GM23338 (cell line): ENCODE measurements at regions not wholly inside any gene's neighbourhood (a gene's known extent, or its start where the extent isn't known, plus 50 kb on each side); places are given as distances from the start of the nearest gene placed in this dataset.

ENCODE experiments used
- ATAC-seq: fragments of 200-7000 bp; cut with Tn5 transposase; 3 replicates; pipeline ENCODE4 v1.9.1; 2020
- DNase-seq: peaks from one replicate; pipeline ENCODE4 v3.0.0-alpha.2; 2015; ENCODE audit warnings: low spot score
- H2AFZ ChIP-seq: fragments of 200-600 bp; sonication (generic); 2 replicates; pipeline ENCODE4 v1.8.0; 2016; ENCODE audit warnings: antibody characterized with exemption, mild to moderate bottlenecking, moderate library complexity
- H3F3A ChIP-seq: fragments of 200-600 bp; sonication (generic); replicated peaks from 2 replicates; pipeline ENCODE4 v1.8.0; 2017; ENCODE audit warnings: antibody characterized with exemption, mixed run types, low read depth
- H3K27ac ChIP-seq: fragments of 200-600 bp; sonication (generic); 2 replicates; pipeline ENCODE4 v1.6.1; 2016; ENCODE audit warnings: low read depth
- H3K27me3 ChIP-seq: fragments of 200-600 bp; sonication (generic); 2 replicates; pipeline ENCODE4 v1.8.0; 2016; ENCODE audit warnings: mild to moderate bottlenecking, mixed run types, moderate library complexity; ENCODE audit not compliant: insufficient read depth
- H3K36me3 ChIP-seq: fragments of 200-600 bp; sonication (generic); 2 replicates; pipeline ENCODE4 v1.8.0; 2016; ENCODE audit warnings: mild to moderate bottlenecking; ENCODE audit not compliant: insufficient read depth
- H3K4me1 ChIP-seq: fragments of 200-600 bp; sonication (generic); 2 replicates; pipeline ENCODE4 v1.8.0; 2016; ENCODE audit warnings: mild to moderate bottlenecking, moderate library complexity; ENCODE audit not compliant: insufficient read depth
- H3K4me2 ChIP-seq: fragments of 200-600 bp; sonication (generic); 2 replicates; pipeline ENCODE4 v1.7.1; 2017; ENCODE audit warnings: mixed run types
- H3K4me3 ChIP-seq: fragments of 200-600 bp; sonication (generic); 2 replicates; pipeline ENCODE4 v1.6.1; 2016; ENCODE audit warnings: mixed run types
- H3K79me2 ChIP-seq: fragments of 200-600 bp; sonication (generic); replicated peaks from 2 replicates; pipeline ENCODE4 v1.8.0; 2017; ENCODE audit warnings: mild to moderate bottlenecking; ENCODE audit not compliant: insufficient read depth
- H3K9me2 ChIP-seq: fragments of 200-600 bp; sonication (generic); 2 replicates; pipeline ENCODE4 v1.8.0; 2017; ENCODE audit not compliant: insufficient read depth
- H4K20me1 ChIP-seq: fragments of 200-600 bp; sonication (generic); replicated peaks from 2 replicates; pipeline ENCODE4 v1.8.0; 2017; ENCODE audit warnings: mild to moderate bottlenecking; ENCODE audit not compliant: insufficient read depth
- H3K27ac Mint-ChIP-seq: 2 replicates; pipeline ENCODE4 v1.8.0; 2020; ENCODE audit warnings: inconsistent platforms, mild to moderate bottlenecking, moderate library complexity, mixed read lengths
- H3K27me3 Mint-ChIP-seq: 3 replicates; pipeline ENCODE4 v1.8.0; 2022; ENCODE audit warnings: low read depth, mild to moderate bottlenecking, moderate library complexity, mixed read lengths, inconsistent platforms; ENCODE audit not compliant: insufficient read depth, poor library complexity
- H3K36me3 Mint-ChIP-seq: 3 replicates; pipeline ENCODE4 v1.8.0; 2021; ENCODE audit warnings: low read depth, mild to moderate bottlenecking, inconsistent platforms, moderate library complexity, mixed read lengths
- H3K4me1 Mint-ChIP-seq: 3 replicates; pipeline ENCODE4 v1.8.0; 2020; ENCODE audit warnings: mild to moderate bottlenecking, inconsistent platforms, mixed read lengths
- H3K4me3 Mint-ChIP-seq: 3 replicates; pipeline ENCODE4 v1.8.0; 2021; ENCODE audit warnings: moderate library complexity, mild to moderate bottlenecking, inconsistent platforms, mixed read lengths
- H3K9me3 Mint-ChIP-seq: 3 replicates; pipeline ENCODE4 v1.8.0; 2020; ENCODE audit warnings: moderate library complexity, mild to moderate bottlenecking, inconsistent platforms, mixed read lengths
- CREB1 ChIP-seq: fragments of 250-450 bp; sonication (Bioruptor Pico); IDR thresholded peaks from 2 replicates; pipeline ENCODE4 v1.5.0; 2020; ENCODE audit warnings: low read depth, mild to moderate bottlenecking, moderate library complexity
- CTCF ChIP-seq, 2 experiments: fragments of 200-600 bp in 1 of 2; sonication (generic) in 1 of 2; conservative IDR thresholded peaks; 2 replicates each; pipeline versions ENCODE4 v1.5.1 to v1.6.1; 2016 to 2017; ENCODE audit warnings: antibody characterized with exemption in 2 of 2, low read depth in 2 of 2, mild to moderate bottlenecking in 2 of 2, moderate library complexity in 1 of 2
- ETS1 ChIP-seq: IDR thresholded peaks from 2 replicates; pipeline ENCODE4 v1.6.1; 2016; ENCODE audit warnings: antibody characterized with exemption
- EZH2 ChIP-seq: fragments of 200-600 bp; sonication (generic); IDR thresholded peaks from one replicate; pipeline ENCODE4 v1.8.0; 2017; ENCODE audit warnings: antibody characterized with exemption, mild to moderate bottlenecking, low read depth; ENCODE audit not compliant: unreplicated experiment
- EZH2phosphoT487 ChIP-seq: fragments of 200-600 bp; sonication (generic); IDR thresholded peaks from one replicate; pipeline ENCODE4 v1.8.1; 2018; ENCODE audit warnings: antibody characterized with exemption; ENCODE audit not compliant: unreplicated experiment
- JUNB ChIP-seq: IDR thresholded peaks from one replicate; pipeline ENCODE4 v1.6.1; 2016; ENCODE audit warnings: antibody characterized with exemption; ENCODE audit not compliant: unreplicated experiment
- NANOG ChIP-seq: IDR thresholded peaks from 2 replicates; pipeline ENCODE4 v1.6.1; 2016; ENCODE audit warnings: antibody characterized with exemption, borderline replicate concordance
- POLR2AphosphoS5 ChIP-seq: IDR thresholded peaks from 2 replicates; pipeline ENCODE4 v1.6.1; 2016; ENCODE audit warnings: antibody characterized with exemption, low read depth
- REST ChIP-seq: IDR thresholded peaks from one replicate; pipeline ENCODE4 v1.6.1; 2018; ENCODE audit warnings: antibody characterized with exemption; ENCODE audit not compliant: unreplicated experiment
- STAT1 ChIP-seq: IDR thresholded peaks from one replicate; pipeline ENCODE4 v1.6.1; 2016; ENCODE audit warnings: antibody characterized with exemption; ENCODE audit not compliant: unreplicated experiment
- ZNF331 ChIP-seq: fragments of 250-450 bp; sonication (Bioruptor Pico); IDR thresholded peaks from 2 replicates; pipeline ENCODE4 v1.5.0; 2020; ENCODE audit warnings: low read depth, mild to moderate bottlenecking, moderate library complexity
- ZNF462 ChIP-seq: fragments of 250-450 bp; sonication (Bioruptor Pico); IDR thresholded peaks from 2 replicates; pipeline ENCODE4 v1.5.0; 2020; ENCODE audit warnings: mild to moderate bottlenecking, moderate library complexity

- Histone ChIP-seq H3K79me2 (no peaks in the 10 kb centered on the region), H3F3A (no peaks in the 10 kb centered on the region), H3K4me2 (no peak overlapping the region), H2AFZ (no peak overlapping the region), H3K4me3 (no peak overlapping the region), H3K4me1 (peaks cover 6% of the 10 kb centered on the region; the same call in 1 of the 2 replicates), H3K9me2 (no peaks in the 10 kb centered on the region), H3K27me3 (no peaks in the 10 kb centered on the region), H3K27ac (no peak overlapping the region), H4K20me1 (no peaks in the 10 kb centered on the region), H3K36me3 (no peaks in the 10 kb centered on the region)
- Mint-ChIP-seq H3K36me3 (no peaks in the 10 kb centered on the region), H3K27me3 (peaks cover 5% of the 10 kb centered on the region), H3K27ac (no peak overlapping the region), H3K4me3 (no peak overlapping the region), H3K9me3 (no peaks in the 10 kb centered on the region), H3K4me1 (peaks cover 17% of the 10 kb centered on the region)
- ATAC-seq, result no peak
- no peak for DNase-seq
- TF ChIP-seq POLR2AphosphoS5, result no peak
- no peak for TF ChIP-seq EZH2phosphoT487
- TF ChIP-seq REST, result no peak
- TF ChIP-seq ZNF331, result no peak
- no peak for TF ChIP-seq CTCF (conservative IDR thresholded peaks at IDR 0.05; ENCODE audit: low read depth in 2 of 2)
- no peak for TF ChIP-seq JUNB
- TF ChIP-seq EZH2, result no peak
- TF ChIP-seq NANOG, result no peak
- TF ChIP-seq STAT1, result no peak
- TF ChIP-seq CREB1 (CRISPR knock-in tag), result no peak
- no peak for TF ChIP-seq ZNF462 (CRISPR knock-in tag)
- no peak for TF ChIP-seq ETS1
Observed at GRCh38 chr13:50518781-50519201, 324.7 kb downstream of the DLEU7 start.
